IPS-15b (cell line): ENCODE measurements at regions not wholly inside any gene's neighbourhood (a gene's known extent, or its start where the extent isn't known, plus 50 kb on each side); places are given as distances from the start of the nearest gene placed in this dataset.

Experiments used
- H3K27me3 ChIP-seq: one replicate; pipeline ENCODE4 v1.6.1; 2013; ENCODE audit warnings: low read length; ENCODE audit not compliant: control insufficient read depth, insufficient read depth
- H3K36me3 ChIP-seq: one replicate; pipeline ENCODE4 v1.6.1; 2013; ENCODE audit warnings: low read length; ENCODE audit not compliant: control insufficient read depth, insufficient read depth
- H3K4me1 ChIP-seq: one replicate; pipeline ENCODE4 v1.6.1; 2013; ENCODE audit warnings: mild to moderate bottlenecking, low read length; ENCODE audit not compliant: control insufficient read depth, insufficient read depth
- H3K4me3 ChIP-seq: one replicate; pipeline ENCODE4 v1.5.1; 2013; ENCODE audit warnings: low read depth, low read length
- H3K9ac ChIP-seq: one replicate; pipeline ENCODE4 v1.6.1; 2013; ENCODE audit warnings: low read depth, mild to moderate bottlenecking, low read length
- H3K9me3 ChIP-seq: one replicate; pipeline ENCODE4 v1.6.1; 2013; ENCODE audit warnings: mild to moderate bottlenecking, low read length; ENCODE audit not compliant: control insufficient read depth, insufficient read depth

- no peaks in the 10 kb centered on the region for H3K9me3 ChIP-seq
- no peak overlapping the region for H3K4me3 ChIP-seq
- peaks cover 2% of the 10 kb centered on the region for H3K4me1 ChIP-seq
- H3K27me3 ChIP-seq = no peaks in the 10 kb centered on the region
- H3K9ac ChIP-seq = no peak overlapping the region
- no peaks in the 10 kb centered on the region for H3K36me3 ChIP-seq
These were observed 510.2 kb downstream of the RASEF start for GRCh38 chr9:82552784-82553183.

DNA sequence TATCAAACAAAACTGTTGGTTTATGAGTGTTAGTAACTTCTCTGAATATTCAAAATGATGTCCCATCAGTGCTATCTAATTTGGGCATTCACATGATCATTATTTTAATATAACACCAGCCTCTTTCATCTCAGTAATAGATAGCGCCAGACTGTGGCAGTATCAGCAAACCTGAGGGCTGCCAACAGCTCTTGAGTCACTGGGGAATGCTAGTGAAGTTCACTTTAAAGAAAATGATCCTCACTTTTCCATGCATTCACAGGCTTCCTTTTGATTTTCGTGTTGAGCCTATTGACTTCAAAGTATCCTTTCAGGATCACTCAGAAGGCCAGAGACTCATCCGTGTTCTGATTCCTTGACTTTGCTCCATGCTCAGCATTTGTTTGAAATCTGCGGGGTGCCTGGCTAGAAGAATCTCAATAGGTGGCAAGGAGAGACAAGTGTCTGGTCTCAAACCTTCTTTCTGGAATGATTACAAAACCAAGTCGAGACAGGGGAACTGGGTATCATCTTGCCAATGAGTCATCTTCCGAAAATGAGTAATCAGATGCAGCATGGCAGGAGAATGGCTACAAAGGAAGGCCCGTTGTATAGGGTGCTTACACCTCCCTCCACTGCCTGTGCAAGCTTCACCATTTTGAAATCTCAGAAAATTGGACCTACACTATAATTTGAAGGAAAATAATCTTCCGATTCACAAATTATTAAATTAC is 509.1 kb downstream of the RASEF start:
- Histone ChIP-seq H3K4me1 (peaks cover 2% of the 10 kb centered on the region), H3K27me3 (no peaks in the 10 kb centered on the region), H3K36me3 (no peaks in the 10 kb centered on the region), H3K9me3 (no peaks in the 10 kb centered on the region), H3K4me3 (no peak overlapping the region), H3K9ac (no peak overlapping the region)

GRCh38 chr9:82554381-82554780 is 508.6 kb downstream of the RASEF start:
- H3K4me1 ChIP-seq = peaks cover 2% of the 10 kb centered on the region
- no peak overlapping the region for H3K4me3 ChIP-seq
- H3K27me3 ChIP-seq = no peaks in the 10 kb centered on the region
- H3K9ac ChIP-seq = no peak overlapping the region
- H3K9me3 ChIP-seq = no peaks in the 10 kb centered on the region
- H3K36me3 ChIP-seq = no peaks in the 10 kb centered on the region

GRCh38 chr9:82555031-82555430 is 507.9 kb downstream of the RASEF start:
- Histone ChIP-seq H3K4me3 (no peak overlapping the region), H3K27me3 (no peaks in the 10 kb centered on the region), H3K9me3 (no peaks in the 10 kb centered on the region), H3K36me3 (no peaks in the 10 kb centered on the region), H3K4me1 (peaks cover 2% of the 10 kb centered on the region), H3K9ac (no peak overlapping the region)

GRCh38 chr9:82555431-82556051 is 507.4 kb downstream of the RASEF start:
- H3K9ac ChIP-seq = no peak overlapping the region
- H3K9me3 ChIP-seq = no peaks in the 10 kb centered on the region
- no peaks in the 10 kb centered on the region for H3K36me3 ChIP-seq
- no peaks in the 10 kb centered on the region for H3K27me3 ChIP-seq
- peaks cover 2% of the 10 kb centered on the region for H3K4me1 ChIP-seq
- no peak overlapping the region for H3K4me3 ChIP-seq

- H3K4me3 ChIP-seq = no peak overlapping the region
- H3K4me1 ChIP-seq = no peaks in the 10 kb centered on the region
- no peak overlapping the region for H3K9ac ChIP-seq
- no peaks in the 10 kb centered on the region for H3K27me3 ChIP-seq
- H3K9me3 ChIP-seq = no peaks in the 10 kb centered on the region
- H3K36me3 ChIP-seq = no peaks in the 10 kb centered on the region
These were observed 504.6 kb downstream of the RASEF start for GRCh38 chr9:82558346-82558745.

- H3K4me3 ChIP-seq = no peak overlapping the region
- H3K9ac ChIP-seq = no peak overlapping the region
- H3K27me3 ChIP-seq = no peaks in the 10 kb centered on the region
- no peaks in the 10 kb centered on the region for H3K36me3 ChIP-seq
- H3K4me1 ChIP-seq = no peaks in the 10 kb centered on the region
- no peaks in the 10 kb centered on the region for H3K9me3 ChIP-seq
These were observed 503.9 kb downstream of the RASEF start for GRCh38 chr9:82558855-82559630.

DNA sequence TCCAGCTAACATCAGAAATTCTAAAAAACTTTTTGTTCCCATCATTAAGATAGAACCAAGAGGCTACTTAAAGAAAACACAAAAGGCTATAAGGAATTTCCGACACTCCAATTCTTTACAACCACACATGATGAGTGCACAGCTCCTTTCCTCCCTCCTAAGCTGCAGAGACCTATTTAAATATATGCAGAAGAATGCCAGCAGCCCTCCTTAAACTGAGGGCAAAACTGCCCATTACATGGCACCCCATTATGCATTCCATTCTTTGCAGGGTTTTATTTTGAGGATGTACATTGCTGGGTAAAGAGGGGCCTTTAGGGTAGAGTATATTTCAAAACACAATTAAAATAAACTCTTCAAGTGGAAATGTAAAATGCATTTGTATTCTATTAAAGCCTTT is 502.9 kb downstream of the RASEF start:
- Histone ChIP-seq H3K9me3 (no peaks in the 10 kb centered on the region), H3K27me3 (no peaks in the 10 kb centered on the region), H3K36me3 (no peaks in the 10 kb centered on the region), H3K9ac (no peak overlapping the region), H3K4me1 (no peaks in the 10 kb centered on the region), H3K4me3 (no peak overlapping the region)

DNA sequence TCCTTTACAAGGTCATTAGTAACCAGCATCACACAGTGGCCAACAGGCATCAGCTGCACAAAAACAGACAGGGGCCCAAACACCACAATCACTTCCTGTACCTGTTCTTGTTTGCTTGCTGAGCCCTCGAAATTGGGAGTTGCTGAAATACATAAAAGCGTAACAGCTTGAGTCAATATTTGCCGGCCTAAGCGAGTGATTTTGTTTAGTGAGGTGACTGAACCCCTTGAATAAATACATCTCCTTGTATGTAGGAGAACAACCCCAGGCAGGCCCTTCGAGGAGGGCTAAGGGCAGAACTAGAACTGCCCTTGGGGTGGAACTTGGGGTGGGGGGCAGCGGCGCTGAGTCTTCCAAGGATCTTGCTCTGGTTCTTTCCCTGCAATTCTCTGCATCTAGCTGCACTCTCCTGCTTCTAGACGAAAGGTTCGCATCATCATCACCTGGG is 502.5 kb downstream of the RASEF start:
- no peak overlapping the region for H3K4me3 ChIP-seq
- no peak overlapping the region for H3K9ac ChIP-seq
- no peaks in the 10 kb centered on the region for H3K27me3 ChIP-seq
- no peaks in the 10 kb centered on the region for H3K4me1 ChIP-seq
- H3K36me3 ChIP-seq = no peaks in the 10 kb centered on the region
- H3K9me3 ChIP-seq = no peaks in the 10 kb centered on the region

DNA sequence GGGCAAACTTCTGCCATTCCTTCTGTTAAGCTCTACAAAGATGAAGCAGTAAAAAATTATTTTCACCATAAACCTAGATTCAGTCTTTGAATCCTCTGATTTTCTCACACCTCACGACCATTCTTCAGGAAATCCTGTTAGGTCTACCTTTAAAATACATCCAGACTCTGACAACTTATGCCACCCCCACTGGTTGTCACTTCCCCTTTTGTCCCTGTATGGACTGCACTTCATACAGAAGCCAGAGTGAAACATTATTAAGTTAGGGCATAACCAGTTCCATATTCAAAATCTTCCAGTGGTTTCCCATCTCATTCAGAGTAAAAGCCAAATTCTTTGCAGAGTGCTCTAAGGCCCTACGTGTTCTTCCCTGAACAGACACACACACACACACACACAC is 499.8 kb downstream of the RASEF start:
- H3K9me3 ChIP-seq = no peaks in the 10 kb centered on the region
- no peaks in the 10 kb centered on the region for H3K27me3 ChIP-seq
- H3K9ac ChIP-seq = no peak overlapping the region
- no peaks in the 10 kb centered on the region for H3K4me1 ChIP-seq
- H3K36me3 ChIP-seq = no peaks in the 10 kb centered on the region
- H3K4me3 ChIP-seq = no peak overlapping the region

- no peaks in the 10 kb centered on the region for H3K27me3 ChIP-seq
- H3K4me1 ChIP-seq = no peaks in the 10 kb centered on the region
- H3K36me3 ChIP-seq = no peaks in the 10 kb centered on the region
- H3K4me3 ChIP-seq = no peak overlapping the region
- no peaks in the 10 kb centered on the region for H3K9me3 ChIP-seq
- H3K9ac ChIP-seq = no peak overlapping the region
These were observed 499.1 kb downstream of the RASEF start for GRCh38 chr9:82563841-82564240.
